AG20443 (cell line): ENCODE measurements at regions not wholly inside any gene's neighbourhood (a gene's known extent, or its start where the extent isn't known, plus 50 kb on each side); places are given as distances from the start of the nearest gene placed in this dataset.
A peak's percentile ranks its signal among the peaks of the same experiment; 100 is the strongest.
"Not testable (repeated sequence)": the region's sequence is repeated elsewhere in the genome, so short reads cannot be mapped to it uniquely, and the experiment has no call there.

ENCODE experiments used
- DNase-seq: peaks from one replicate; pipeline ENCODE4 v3.0.0; 2012; ENCODE audit warnings: low spot score, mixed read lengths

DNA sequence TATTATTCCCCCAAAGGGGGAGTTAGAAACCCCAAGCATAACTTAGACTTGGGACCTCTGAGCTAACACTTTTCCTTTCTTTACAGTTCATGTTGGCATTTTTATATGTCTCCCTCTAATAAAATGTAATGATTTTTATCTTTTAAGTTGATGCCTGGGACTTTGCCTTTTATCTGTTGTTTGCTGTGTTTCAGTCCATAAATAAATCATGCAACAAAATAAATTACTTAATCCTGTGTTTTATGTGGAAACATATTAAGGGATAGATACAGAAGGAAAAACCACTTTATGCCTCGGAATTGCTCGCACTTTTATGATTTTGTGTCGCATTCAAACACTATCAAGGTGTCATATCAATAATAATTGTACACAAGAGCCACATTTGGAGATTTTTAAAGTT, 93.7 kb upstream of the TBC1D5 start:
- DNase-seq = no peak

DNA sequence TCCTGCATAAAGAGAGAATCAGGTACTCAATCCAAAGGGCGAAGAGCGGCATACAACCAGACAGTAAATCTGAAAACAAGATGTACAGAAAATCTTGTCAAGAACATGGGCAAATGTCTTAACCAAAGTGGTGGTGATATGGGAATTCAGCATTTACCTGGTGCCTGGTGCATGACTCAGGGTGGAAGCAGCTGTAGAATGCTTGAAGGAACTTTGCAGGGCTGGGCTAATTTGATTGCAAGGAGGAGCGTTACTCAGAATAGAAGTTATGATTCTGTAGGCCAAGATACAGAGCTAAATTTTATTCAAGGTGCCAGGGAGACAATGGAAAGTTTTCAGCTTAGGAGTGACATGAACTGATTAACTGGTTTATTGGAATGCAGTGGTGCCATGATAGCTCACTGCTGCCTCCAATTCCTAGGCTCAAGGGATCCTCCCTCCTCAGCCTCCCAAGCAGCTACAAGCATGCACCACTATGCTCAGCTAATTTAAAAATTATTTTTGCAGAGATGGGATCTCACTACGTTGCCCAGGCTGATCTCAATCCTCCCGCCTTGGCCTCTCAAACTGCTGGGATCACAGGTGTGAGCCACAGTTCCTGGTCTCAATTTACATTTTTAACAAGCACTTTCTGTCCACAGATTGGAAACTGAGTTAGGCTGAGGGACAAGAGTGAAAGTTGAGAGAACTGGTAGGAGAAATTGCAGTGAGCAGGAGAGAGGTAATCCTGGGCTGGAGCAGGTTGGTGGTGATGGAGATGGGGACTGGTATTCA, 91.5 kb upstream of the TBC1D5 start:
- no peak for DNase-seq

DNA sequence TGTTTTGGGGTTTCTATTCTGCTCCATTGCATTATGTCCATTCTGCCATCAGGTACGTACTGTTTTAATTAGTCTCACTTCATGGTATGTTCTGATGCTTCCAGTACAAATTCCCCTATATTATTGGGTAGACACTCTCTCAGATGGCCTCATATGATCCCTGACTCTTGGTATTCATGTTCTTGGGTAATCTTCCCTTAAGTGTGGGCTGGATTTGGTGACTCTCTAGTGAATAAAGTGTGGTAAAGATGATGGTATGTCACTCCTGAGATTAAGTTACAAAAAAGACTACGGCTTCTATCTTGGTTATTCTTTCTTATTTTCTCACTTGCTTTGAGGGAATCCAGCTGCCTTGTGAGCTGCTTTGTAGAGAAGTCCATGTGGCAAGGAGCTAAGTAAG, 89.6 kb upstream of the TBC1D5 start:
- no peak for DNase-seq

DNA sequence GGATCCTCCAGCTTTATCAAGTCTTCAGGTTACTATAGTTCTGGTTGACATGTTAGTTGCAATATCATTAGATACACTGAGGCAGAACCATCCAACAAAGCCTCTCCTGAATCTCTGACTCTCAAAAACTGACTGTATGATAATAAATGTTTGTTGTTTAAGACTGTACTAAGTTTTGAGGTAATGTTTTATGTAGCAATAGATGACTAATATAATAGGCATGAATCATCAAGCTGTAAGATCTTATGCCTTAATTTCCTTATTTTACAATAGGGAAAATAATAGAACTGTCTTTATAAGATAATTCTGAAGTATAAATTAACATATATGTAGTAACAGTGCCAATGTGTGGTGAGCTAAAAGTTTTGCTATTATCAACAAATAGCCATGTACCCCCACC, 88.9 kb upstream of the TBC1D5 start:
- no peak for DNase-seq

DNA sequence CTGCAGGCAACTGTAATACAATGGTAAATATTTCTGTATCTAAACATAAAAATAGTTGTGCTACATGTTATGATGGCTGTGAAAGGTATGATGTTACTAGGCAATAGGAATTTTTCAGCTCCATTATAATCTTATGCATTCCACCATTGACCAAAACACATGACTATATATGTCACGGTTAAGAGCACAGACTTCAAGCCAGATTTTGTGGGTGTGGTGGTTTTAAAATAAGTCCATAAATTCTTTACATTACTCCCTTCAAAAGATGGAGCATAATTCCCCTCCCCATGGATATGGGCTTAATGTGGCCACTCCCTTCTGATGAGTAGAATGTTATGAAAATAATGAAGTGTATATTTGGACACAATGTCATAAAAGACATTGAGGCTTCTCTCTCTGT, 88.4 kb upstream of the TBC1D5 start:
- no peak for DNase-seq

DNA sequence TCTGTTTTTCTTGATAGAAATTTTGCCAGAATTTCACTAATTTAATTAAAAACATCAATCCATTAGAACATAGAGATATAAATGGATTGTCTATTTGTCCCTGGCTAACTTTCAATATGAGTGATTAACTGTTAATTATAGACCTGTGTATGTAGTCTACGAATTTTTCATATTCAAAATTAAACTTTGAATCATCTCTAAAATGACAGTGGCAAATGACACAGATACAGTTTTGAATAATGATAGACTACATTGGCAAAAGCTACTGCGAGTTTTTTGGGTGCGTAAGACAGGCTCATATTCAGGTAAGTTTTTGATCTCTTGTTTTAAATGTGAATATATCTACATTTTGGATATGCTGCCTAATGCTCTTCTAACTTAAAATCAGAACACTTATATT, 86.0 kb upstream of the TBC1D5 start:
- no peak for DNase-seq

DNA sequence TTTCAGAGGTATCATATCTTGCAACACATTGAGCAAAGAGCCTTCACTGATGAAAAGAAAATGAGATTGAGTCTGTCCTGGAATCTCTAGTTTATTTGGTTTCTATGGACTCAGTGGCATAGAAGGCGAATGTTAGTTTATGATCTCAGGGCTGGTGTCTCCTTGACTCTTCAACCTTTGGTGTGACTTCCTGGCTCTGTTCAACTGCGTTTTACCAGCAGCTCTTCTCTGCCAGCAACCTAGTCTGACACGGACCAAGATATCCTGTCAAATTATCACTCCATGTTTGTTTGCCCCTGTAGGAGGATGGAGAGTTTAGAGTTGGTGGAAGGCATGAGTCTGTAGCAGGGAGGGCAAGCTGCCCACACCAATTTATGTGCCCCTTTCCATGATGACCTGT, 82.9 kb upstream of the TBC1D5 start:
- DNase-seq = no peak

DNA sequence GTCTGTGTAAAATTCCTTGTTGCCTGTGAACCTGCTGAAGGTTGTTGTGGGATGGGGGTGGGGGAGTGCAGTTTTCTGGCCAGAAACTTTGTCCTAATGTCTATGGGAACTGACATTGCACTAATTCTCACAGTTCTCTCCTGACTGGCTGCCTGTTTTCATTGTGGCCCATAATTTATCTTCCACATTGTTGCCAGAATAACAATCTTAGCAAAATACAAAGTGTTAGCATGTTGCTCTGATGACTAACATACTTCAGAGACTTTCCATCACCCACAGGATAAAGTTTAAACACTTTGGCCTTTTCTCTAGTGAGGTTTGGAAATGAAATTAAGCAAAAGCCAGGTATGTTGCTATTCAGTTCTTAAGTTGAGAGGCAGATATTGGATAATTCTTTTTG, 81.4 kb upstream of the TBC1D5 start:
- DNase-seq = no peak

DNA sequence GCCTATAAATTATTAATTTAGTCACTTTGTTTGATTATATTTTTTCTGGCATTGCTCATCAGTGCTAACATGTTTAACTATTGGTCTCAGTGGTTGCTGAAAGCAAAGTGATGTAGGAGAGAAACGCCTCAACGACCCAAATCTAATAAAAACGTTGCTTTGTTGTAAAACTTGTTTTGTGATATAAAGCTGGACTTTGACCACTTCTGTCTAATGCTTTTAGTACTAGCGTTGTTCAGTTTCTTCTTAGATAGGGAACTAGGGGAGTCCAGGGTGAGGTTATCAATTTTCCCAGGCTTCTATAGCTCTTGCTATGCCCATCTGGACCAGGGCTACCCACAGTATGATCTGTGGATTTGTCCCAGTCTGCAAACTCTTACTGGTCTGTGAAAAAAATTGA, 80.6 kb upstream of the TBC1D5 start:
- DNase-seq = no peak

DNA sequence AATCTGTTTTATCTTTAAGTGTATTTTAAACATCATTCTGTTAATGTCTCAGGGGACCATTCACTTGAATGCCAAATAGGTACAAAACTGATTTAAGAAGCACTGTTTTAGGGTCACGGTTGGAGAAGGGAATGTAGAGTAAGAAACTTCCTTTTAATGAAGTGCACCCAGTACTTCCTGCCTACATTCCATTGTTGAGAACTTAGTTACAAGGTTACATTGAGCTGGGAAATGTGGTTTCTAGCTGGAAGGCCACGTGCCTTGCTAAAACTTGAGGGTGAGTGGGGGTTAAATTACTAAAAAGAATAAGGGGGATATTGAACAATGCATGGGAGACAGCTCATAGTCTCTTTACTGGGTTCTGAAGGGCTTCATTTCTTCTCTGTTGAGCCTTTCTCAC, 78.3 kb upstream of the TBC1D5 start:
- no peak for DNase-seq

DNA sequence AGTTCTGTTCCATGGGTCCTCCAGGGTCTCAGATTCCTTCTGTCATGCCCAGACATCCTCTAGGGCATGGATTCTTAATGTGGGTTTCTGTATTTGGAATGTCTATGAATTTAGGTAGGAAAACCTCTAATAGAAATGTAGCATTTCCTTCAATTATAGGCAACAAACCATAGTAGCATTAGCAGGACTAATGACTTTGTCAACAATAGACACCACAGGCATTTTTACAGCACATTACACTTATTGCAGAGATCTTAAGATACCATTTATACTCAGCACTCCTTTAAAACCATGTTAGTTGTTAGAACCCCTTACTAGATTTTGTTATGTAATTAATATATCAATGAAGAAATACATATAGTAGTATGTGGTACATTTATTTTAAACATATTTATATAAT, 77.8 kb upstream of the TBC1D5 start:
- no peak for DNase-seq

DNA sequence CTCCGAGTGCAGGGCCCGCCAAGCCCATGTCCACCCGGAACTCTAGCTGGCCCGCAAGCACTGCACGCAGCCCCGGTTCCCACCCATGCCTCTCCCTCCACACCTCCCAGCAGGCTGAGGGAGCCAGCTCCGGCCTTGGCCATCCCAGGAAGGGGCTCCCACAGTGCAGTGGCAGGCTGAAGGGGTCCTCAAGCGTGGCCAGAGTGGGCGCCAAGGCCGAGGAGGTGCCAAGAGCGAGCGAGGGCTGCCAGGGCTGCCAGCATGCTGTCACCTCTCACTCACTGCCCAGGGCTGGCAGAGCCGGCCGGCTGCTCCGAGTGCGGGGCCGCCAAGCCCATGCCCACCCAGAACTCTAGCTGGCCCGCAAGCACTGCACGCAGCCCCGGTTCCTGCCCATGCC, 75.5 kb upstream of the TBC1D5 start:
- not testable (repeated sequence) for DNase-seq

DNA sequence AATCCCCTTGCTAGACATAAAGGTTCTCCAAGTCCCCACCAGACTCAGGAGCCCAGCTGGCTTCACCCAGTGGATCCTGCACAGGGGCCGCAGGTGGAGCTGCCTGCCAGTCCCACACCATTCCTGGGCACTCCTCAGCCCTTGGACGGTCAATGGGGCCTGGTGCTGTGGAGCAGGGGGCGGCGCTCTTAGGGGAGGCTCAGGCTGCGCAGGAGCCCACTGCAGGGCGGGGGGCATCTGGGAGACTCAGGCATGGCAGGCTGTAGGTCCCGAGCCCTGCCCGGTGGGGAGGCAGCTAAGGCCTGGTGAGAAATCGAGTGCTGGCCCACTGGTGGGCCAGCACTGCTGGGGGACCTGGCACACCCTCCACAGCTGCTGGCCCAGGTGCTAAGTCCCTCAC, 75.1 kb upstream of the TBC1D5 start:
- no peak for DNase-seq

DNA sequence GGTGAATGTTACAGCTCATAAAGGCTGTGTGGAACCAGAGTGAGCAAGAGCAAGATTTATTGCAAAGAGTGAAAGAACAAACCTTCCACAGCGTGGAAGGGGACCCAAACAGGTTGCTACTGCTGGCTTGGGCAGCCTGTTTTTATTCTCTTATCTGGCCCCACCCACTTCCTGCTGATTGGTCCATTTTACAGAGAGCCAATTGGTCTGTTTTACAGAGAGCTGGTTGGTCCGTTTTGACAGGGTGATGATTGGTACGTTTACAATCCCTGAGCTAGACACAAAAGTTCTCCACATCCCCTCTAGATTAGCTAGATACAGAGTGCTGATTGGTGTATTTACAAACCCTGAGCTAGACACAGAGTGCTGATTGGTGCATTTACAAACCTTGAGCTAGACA, 74.4 kb upstream of the TBC1D5 start:
- DNase-seq = not testable (repeated sequence)

DNA sequence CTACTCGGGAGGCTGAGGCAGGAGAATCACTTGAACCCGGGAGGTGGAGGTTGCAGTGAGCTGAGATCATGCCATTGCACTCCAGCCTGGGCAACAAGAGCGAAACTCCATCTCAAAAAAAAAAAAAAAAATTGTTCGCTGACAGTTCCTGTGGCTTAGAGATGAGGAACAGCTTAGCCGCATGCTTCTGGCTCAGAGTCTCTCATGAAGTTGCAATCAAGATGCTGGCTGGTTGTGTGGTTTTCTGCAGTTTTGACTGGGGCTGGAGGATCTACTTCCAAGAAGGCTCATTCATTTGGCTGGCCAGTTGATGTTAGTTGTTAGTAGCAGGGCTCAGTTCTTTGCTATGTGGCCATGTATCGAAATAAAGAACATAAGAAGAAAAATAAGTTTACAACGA, 69.9 kb upstream of the TBC1D5 start:
- DNase-seq = not testable (repeated sequence)

DNA sequence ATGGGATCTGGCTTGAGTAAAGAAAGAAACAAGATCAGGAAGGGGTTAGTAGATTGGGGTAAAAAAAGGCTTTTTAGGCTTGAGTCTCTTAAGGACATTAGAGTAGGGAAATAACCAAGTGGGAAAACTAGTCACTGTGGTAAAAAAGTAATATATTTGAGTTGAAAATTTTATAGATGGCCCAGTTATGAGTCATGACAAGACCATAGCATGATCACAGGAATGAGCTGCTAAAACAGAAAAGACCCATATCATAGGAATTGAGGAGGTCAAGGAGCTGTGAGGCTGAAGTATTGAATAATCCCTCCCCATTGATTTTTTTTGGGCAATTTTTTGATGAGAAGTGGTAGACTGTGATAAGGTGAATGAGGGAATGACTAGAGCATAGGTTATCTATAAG, 69.2 kb upstream of the TBC1D5 start:
- no peak for DNase-seq

DNA sequence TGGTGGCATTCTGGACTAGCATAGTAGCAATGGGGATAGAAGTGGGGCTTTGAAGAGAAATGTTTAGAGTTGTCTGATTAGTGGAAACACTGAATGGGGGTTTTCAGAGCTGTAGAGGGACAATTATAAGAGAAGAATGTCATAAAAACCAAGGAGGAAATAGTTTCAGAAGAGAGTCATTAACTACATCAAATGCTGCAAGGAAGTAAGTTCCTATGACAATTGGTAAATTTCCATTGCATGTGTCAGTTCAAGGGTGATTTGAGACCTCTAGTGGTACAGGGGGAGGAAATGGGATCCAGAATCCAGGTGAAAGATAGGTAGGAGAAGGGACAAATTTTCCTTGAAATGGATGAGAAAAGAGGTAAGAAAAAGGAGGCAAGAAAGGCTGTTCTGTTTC, 68.3 kb upstream of the TBC1D5 start:
- peak; percentile 52 for DNase-seq

DNA sequence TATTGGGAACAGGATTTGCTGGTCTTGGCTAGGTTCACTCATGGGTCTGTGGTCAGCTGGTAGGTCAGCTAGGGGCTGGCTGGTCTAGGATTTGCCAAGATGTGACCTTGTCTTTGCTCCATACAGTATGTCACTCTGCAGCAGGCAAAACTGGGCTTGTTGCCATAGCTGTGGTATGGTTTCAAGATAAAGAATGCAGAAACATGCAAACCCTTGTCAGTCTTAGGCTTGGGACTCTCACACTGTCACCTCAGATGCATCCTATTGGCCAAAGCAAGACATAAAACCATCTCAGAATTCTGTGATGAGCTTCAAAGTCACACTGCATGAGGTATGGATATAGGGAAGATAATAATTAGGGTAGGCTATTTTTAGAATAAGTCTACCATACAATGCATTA, 66.6 kb upstream of the TBC1D5 start:
- DNase-seq = no peak

DNA sequence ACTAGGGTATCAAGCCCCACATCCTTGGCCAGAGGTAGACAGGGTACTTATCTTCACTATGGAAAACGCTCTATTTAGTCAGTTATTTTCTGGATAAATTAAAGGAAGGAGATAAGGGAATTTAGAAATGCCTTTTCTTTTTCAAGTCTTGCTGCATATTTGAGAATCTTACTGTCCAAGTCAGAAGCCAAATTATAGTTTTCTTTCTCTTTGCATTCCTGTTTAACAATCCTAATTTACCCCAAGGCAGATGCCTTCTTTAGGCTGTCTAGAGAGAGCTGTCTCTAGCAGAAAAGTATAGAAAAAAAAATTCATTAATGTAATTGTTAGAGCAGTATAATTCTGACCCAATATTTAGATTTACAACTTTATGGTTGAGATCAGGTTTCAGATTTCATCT, 64.4 kb upstream of the TBC1D5 start:
- no peak for DNase-seq

DNA sequence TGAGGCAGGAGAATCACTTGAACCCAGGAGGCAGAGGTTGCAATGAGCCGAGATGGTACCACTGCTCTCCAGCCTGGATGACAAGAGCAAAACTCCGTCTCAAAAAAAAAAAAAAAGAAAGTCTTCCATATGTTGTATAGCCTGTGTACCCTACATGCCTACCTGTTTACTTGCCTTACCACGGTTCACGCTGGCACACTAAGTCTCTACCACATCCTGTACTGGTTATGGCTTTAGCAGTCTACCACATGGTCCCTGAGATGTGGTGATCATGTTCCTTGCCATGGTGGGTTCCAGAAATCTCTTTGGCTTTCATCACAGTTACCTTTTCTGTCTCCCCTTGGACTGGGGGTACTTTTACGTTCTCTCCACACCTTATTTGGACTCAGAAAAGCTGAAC, 63.8 kb upstream of the TBC1D5 start:
- DNase-seq = no peak

DNA sequence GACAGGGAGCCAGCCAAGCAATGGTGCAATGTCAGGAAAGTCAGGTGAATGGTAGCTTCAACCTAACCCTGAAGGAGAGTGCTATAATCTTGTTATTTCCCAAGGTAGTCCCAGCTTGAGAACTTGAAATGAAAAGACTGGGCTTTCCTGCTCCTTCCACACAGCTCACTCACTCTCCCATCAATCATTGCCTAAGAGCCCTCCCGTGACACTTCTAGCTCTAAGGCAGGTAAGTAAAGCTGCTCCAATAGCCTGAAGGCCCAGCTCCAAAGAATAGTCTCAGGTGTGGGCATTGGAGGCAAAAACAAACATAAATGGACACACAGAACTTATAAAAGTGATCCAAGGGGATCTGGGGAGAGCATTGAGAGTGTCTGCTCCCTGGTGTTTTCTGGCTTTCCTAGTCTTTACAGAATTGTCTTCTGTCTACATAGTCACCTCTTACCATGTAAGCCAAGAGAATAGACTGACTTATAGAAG, 63.1 kb upstream of the TBC1D5 start:
- DNase-seq = no peak

DNA sequence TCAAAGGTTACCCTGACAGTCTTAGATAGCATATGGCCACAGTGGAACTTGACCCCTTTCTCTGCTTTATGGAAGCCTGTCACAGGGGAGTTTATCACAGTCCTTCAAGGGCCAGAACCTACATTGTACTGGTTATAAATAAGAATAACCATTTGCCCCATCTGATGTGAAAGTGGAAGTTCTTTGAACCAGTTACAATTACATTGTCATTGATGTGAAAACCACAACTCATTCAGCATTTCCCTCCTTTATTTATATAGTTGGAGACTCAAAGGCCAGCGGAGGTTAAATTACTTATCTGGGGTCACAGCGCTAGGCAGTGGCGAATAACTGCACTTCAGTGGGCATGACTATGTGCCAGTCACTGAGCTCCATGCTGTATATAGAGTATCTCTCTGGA, 60.5 kb upstream of the TBC1D5 start:
- DNase-seq = no peak

DNA sequence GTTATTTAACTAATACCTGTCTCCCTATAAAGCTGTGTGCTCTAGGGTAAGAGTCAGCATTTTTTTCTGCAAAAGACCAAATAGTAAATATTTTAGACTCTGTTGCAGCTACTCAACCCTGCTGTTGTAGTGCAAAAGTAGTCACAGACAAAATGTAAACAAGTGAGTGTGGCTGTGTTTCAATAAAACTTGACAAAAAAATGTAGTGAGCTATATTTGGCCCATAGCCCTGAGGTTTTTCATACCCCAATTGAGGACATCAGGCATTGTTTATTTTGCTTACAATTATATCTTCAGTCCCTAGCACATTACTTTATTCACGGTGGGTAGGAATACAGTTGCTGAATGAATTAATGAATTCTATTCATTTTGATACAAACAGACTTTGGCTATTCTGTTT, 58.7 kb upstream of the TBC1D5 start:
- no peak for DNase-seq

DNA sequence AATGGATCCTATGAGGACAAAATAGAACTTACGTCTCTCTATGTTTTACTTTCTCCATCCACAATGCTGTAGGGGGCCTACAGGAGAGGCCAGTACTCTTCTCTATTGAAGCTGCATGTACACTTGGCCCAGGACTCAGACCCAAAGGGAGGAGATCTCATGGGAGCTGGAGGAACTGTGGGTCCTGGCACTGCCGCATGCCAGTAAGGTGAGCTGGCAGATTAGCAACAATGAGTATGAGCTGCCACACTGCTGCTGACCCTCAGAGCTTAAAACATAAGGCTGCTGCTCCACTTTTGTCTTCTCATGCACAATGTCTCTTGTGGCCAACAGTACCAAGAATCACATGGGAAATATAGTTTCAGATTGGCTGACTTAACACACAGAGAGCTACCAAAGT, 57.8 kb upstream of the TBC1D5 start:
- DNase-seq = no peak

DNA sequence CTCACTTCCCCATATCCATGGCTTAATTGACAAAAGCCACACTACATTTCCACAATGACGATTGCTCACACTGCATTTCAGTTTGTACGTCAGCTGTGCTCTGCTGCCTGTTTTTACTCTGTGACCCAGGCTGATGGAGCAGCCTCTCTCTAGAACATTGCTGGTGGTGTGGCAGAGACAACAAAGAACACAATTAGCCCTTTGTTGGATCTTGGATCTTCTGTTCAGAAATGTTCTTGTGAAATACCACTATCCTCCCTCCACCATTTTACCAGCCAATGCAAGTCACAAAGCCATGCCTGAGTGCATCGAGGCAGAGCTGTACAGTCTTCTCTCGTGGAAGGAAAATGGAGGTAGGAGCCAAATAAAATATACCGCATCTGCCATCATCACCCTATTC, 56.9 kb upstream of the TBC1D5 start:
- DNase-seq = no peak
